ENCODE measurements at regions not wholly inside any gene's neighbourhood (a gene's known extent, or its start where the extent isn't known, plus 50 kb on each side); places are given as distances from the start of the nearest gene placed in this dataset.

GRCh38 chrX:44705817-44706551 is 137.8 kb upstream of the DUSP21 start:
- no peaks in the 10 kb centered on the region for H3K79me2 ChIP-seq (ENCODE audit: insufficient read depth, low read depth, low read length)
- no peak for DNase-seq (ENCODE audit: low spot score)
- no peak overlapping the region for H3K4me3 ChIP-seq (ENCODE audit: low read depth, low read length, poor library complexity, severe bottlenecking)
- no peak overlapping the region for H3K4me2 ChIP-seq (ENCODE audit: low read length)
- TF ChIP-seq EZH2phosphoT487 (IDR thresholded peaks at IDR 0.05; ENCODE audit: borderline replicate concordance, low read depth, low read length) (no peak), CTCF (conservative IDR thresholded peaks at IDR 0.05; ENCODE audit: low read length) (no peak)
- no peak overlapping the region for H3K27ac ChIP-seq (ENCODE audit: low read depth, low read length, poor library complexity, severe bottlenecking)
- intact Hi-C loops (cut with micrococcal nuclease; ENCODE audit: unreplicated experiment) = no loop called here
- no peaks in the 10 kb centered on the region for H3K4me1 ChIP-seq (ENCODE audit: insufficient read depth, low read length, poor library complexity, severe bottlenecking)
- H3K9me3 ChIP-seq (ENCODE audit: low read length) = no peaks in the 10 kb centered on the region
- H2AFZ ChIP-seq (ENCODE audit: low read length) = no peak overlapping the region
- ChIA-PET CTCF (ENCODE audit: unreplicated experiment) (no interaction called here), POLR2A (interaction anchor here (0.5 to 0.6 kb wide), 2 partner anchors 89 to 450 kb away, joined by 4 to 8 read pairs; no protein-coding TSS in a partner anchor)
- no TSS peak for BruUV-seq (replicated peaks)
- no peaks in the 10 kb centered on the region for H3K36me3 ChIP-seq (ENCODE audit: insufficient read depth, low read length)
- H4K20me1 ChIP-seq (ENCODE audit: insufficient read depth, low read length) = no peaks in the 10 kb centered on the region
- H3K9me2 ChIP-seq (ENCODE audit: insufficient read depth, low read length) = no peaks in the 10 kb centered on the region

- no peaks in the 10 kb centered on the region for H3K36me3 ChIP-seq (ENCODE audit: insufficient read depth, low read length)
- TF ChIP-seq CTCF (conservative IDR thresholded peaks at IDR 0.05; ENCODE audit: low read length) = no peak
- no peak for TF ChIP-seq EZH2phosphoT487 (IDR thresholded peaks at IDR 0.05; ENCODE audit: borderline replicate concordance, low read depth, low read length)
- DNase-seq (ENCODE audit: low spot score) = no peak
- no TSS peak for BruUV-seq (replicated peaks)
- H4K20me1 ChIP-seq (ENCODE audit: insufficient read depth, low read length) = no peaks in the 10 kb centered on the region
- no peaks in the 10 kb centered on the region for H3K79me2 ChIP-seq (ENCODE audit: insufficient read depth, low read depth, low read length)
- H3K9me2 ChIP-seq (ENCODE audit: insufficient read depth, low read length) = no peaks in the 10 kb centered on the region
- intact Hi-C loops (cut with micrococcal nuclease; ENCODE audit: unreplicated experiment) = no loop called here
- no peak overlapping the region for H3K4me2 ChIP-seq (ENCODE audit: low read length)
- no peak overlapping the region for H2AFZ ChIP-seq (ENCODE audit: low read length)
- no peaks in the 10 kb centered on the region for H3K4me1 ChIP-seq (ENCODE audit: insufficient read depth, low read length, poor library complexity, severe bottlenecking)
- POLR2A ChIA-PET = interaction anchor here (0.6 kb wide), 1 partner anchor 798 kb away, joined by 4 read pairs; no protein-coding TSS in a partner anchor
- H3K4me3 ChIP-seq (ENCODE audit: low read depth, low read length, poor library complexity, severe bottlenecking) = no peak overlapping the region
- CTCF ChIA-PET (ENCODE audit: unreplicated experiment) = no interaction called here
- H3K9me3 ChIP-seq (ENCODE audit: low read length) = no peaks in the 10 kb centered on the region
- no peak overlapping the region for H3K27ac ChIP-seq (ENCODE audit: low read depth, low read length, poor library complexity, severe bottlenecking)
Observed at GRCh38 chrX:44698357-44698756, 145.5 kb upstream of the DUSP21 start.

- H3K4me3 ChIP-seq (ENCODE audit: low read depth, low read length, poor library complexity, severe bottlenecking) = no peak overlapping the region
- no peaks in the 10 kb centered on the region for H3K79me2 ChIP-seq (ENCODE audit: insufficient read depth, low read depth, low read length)
- POLR2A ChIA-PET = no interaction called here
- H3K36me3 ChIP-seq (ENCODE audit: insufficient read depth, low read length) = no peaks in the 10 kb centered on the region
- H3K27ac ChIP-seq (ENCODE audit: low read depth, low read length, poor library complexity, severe bottlenecking) = no peak overlapping the region
- H3K9me3 ChIP-seq (ENCODE audit: low read length) = no peaks in the 10 kb centered on the region
- H3K9me2 ChIP-seq (ENCODE audit: insufficient read depth, low read length) = no peaks in the 10 kb centered on the region
- no peaks in the 10 kb centered on the region for H3K4me1 ChIP-seq (ENCODE audit: insufficient read depth, low read length, poor library complexity, severe bottlenecking)
- no peaks in the 10 kb centered on the region for H4K20me1 ChIP-seq (ENCODE audit: insufficient read depth, low read length)
- intact Hi-C loops (cut with micrococcal nuclease; ENCODE audit: unreplicated experiment) = no loop called here
- H2AFZ ChIP-seq (ENCODE audit: low read length) = no peak overlapping the region
- no peak for TF ChIP-seq EZH2phosphoT487 (IDR thresholded peaks at IDR 0.05; ENCODE audit: borderline replicate concordance, low read depth, low read length)
- no peak for TF ChIP-seq CTCF (conservative IDR thresholded peaks at IDR 0.05; ENCODE audit: low read length)
- CTCF ChIA-PET (ENCODE audit: unreplicated experiment) = no interaction called here
- no TSS peak for BruUV-seq (replicated peaks)
- H3K4me2 ChIP-seq (ENCODE audit: low read length) = no peak overlapping the region
- no peak for DNase-seq (ENCODE audit: low spot score)
Observed at GRCh38 chrX:44693255-44693654, 150.6 kb upstream of the DUSP21 start.
